ENCODE measurements at regions not wholly inside any gene's neighbourhood (a gene's known extent, or its start where the extent isn't known, plus 50 kb on each side); places are given as distances from the start of the nearest gene placed in this dataset.

DNA sequence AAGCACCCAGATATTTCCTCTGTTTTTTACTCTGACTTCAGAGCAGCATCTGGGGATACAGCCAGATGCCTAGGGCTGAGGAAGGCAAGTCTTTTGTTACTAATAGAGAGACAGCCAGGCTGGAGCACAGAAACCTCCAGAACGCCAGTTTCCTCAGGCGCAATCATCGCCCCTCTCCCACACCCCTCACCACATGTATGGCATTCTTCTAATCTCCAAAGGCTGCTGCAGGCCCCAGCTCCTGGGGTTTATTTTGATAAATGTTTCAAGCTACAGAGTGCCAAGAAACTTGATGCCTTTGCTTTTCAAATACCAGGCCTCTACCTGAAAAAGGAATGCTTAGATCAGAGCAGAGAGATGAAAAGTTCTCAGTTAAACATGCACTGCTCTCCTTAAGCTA lies 283.6 kb downstream of the RBM43 start:
- DNase-seq (ENCODE audit: low read depth, low spot score) = no peak
- Mint-ChIP-seq H3K4me3 (no peak overlapping the region), H3K9me3 (no peaks in the 10 kb centered on the region), H3K4me1 (peaks cover 12% of the 10 kb centered on the region), H3K36me3 (ENCODE audit: low read depth) (no peaks in the 10 kb centered on the region), H3K27me3 (ENCODE audit: low read depth) (no peaks in the 10 kb centered on the region), H3K27ac (ENCODE audit: unreplicated experiment) (no peak overlapping the region)
- TF ChIP-seq, protein P1, sequence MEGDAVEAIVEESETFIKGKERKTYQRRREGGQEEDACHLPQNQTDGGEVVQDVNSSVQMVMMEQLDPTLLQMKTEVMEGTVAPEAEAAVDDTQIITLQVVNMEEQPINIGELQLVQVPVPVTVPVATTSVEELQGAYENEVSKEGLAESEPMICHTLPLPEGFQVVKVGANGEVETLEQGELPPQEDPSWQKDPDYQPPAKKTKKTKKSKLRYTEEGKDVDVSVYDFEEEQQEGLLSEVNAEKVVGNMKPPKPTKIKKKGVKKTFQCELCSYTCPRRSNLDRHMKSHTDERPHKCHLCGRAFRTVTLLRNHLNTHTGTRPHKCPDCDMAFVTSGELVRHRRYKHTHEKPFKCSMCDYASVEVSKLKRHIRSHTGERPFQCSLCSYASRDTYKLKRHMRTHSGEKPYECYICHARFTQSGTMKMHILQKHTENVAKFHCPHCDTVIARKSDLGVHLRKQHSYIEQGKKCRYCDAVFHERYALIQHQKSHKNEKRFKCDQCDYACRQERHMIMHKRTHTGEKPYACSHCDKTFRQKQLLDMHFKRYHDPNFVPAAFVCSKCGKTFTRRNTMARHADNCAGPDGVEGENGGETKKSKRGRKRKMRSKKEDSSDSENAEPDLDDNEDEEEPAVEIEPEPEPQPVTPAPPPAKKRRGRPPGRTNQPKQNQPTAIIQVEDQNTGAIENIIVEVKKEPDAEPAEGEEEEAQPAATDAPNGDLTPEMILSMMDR (conservative IDR thresholded peaks at IDR 0.05) = no peak

DNA sequence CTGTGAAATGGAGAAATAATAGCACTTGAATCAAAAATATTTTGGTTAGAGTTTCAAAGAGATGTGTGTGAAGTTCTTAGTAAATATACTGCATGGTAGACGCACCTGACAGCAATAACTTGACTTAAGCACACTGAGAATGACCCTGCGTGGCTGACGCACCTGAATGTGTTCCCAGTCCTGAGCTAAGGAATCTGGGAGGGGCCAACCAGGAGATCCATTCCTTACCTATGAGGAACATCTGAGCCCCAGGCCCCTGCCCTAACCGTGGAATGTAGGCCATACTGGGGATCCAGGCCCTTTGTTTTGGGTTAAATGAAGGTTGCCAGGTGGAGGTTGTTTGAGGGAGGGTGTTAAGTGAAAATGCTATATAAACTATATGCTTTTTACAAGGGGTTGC lies 284.4 kb downstream of the RBM43 start:
- Mint-ChIP-seq H3K4me1 (peaks cover 14% of the 10 kb centered on the region), H3K9me3 (no peaks in the 10 kb centered on the region), H3K36me3 (ENCODE audit: low read depth) (no peaks in the 10 kb centered on the region), H3K27me3 (ENCODE audit: low read depth) (no peaks in the 10 kb centered on the region), H3K27ac (ENCODE audit: unreplicated experiment) (no peak overlapping the region), H3K4me3 (no peak overlapping the region)
- DNase-seq (ENCODE audit: low read depth, low spot score) = no peak
- TF ChIP-seq, protein P1 (conservative IDR thresholded peaks at IDR 0.05) = no peak

DNA sequence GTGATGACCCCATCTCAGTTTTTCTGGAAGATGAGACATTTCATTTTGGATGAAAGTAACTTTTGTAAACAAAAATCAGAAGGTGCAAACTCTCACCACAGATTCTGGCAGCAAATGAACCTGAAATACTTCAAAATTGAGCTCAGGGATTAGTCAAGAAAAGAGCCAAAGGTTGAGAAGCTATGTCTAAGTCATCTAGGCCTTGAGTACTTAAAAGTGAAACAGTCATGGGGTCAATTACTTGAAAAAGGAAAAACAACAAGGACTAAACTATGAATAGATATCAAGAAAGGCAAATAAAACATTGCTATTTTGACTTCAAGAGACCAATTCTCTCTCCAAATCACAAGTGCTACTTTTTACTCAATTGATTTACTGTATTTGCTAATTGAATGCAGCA lies 285.1 kb downstream of the RBM43 start:
- Mint-ChIP-seq H3K27me3 (ENCODE audit: low read depth) (no peaks in the 10 kb centered on the region), H3K27ac (ENCODE audit: unreplicated experiment) (no peak overlapping the region), H3K36me3 (ENCODE audit: low read depth) (no peaks in the 10 kb centered on the region), H3K4me3 (no peak overlapping the region), H3K4me1 (peaks cover 13% of the 10 kb centered on the region), H3K9me3 (no peaks in the 10 kb centered on the region)
- no peak for DNase-seq (ENCODE audit: low read depth, low spot score)
- TF ChIP-seq, protein P1 (conservative IDR thresholded peaks at IDR 0.05) = no peak

DNA sequence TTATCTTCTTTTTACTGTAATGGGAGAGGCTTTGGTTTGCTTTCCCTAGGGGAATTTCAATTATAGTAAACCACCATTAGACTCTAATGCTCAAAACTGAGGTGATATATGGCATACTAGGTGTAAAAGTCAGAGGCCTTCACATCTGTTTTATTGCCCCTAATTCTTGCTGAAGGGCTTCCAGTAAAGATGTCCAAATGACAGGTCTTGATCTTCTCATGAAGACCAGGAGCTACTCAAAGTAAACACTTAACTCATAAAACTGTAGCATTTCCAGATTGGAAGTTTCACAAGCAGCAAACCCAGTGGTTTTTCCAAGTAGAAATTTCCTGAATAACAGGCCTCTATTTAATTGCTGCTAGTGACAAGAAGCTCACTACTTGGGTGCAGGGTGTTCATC lies 286.8 kb downstream of the RBM43 start:
- Mint-ChIP-seq H3K36me3 (ENCODE audit: low read depth) (peaks cover 3% of the 10 kb centered on the region), H3K27me3 (ENCODE audit: low read depth) (no peaks in the 10 kb centered on the region), H3K4me3 (no peak overlapping the region), H3K4me1 (peaks cover 8% of the 10 kb centered on the region), H3K27ac (ENCODE audit: unreplicated experiment) (no peak overlapping the region), H3K9me3 (no peaks in the 10 kb centered on the region)
- TF ChIP-seq, protein P1 (conservative IDR thresholded peaks at IDR 0.05) = no peak
- DNase-seq (ENCODE audit: low read depth, low spot score) = no peak

DNA sequence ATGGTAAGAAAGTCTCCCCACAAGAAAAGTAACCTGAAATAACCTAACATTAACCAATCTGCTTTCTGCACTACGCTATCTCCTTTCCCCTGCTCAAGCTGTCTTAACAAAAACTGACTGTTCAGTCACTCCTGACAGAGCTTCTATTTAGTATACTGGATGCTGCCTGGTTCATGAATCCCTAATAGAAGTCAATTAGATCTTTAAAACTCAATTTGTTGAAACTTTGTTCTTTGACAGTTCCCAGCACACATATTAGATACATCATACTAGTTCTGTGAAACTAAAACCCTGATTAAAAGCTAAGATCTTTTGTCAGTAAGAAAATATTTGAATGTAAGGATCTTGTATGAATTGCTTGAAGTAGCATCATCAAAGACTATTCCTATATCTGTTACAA lies 287.4 kb downstream of the RBM43 start:
- Mint-ChIP-seq H3K27ac (ENCODE audit: unreplicated experiment) (no peak overlapping the region), H3K27me3 (ENCODE audit: low read depth) (no peaks in the 10 kb centered on the region), H3K36me3 (ENCODE audit: low read depth) (peaks cover 3% of the 10 kb centered on the region), H3K9me3 (peaks cover 1% of the 10 kb centered on the region), H3K4me1 (peaks cover 8% of the 10 kb centered on the region), H3K4me3 (no peak overlapping the region)
- TF ChIP-seq, protein P1 (conservative IDR thresholded peaks at IDR 0.05) = no peak
- DNase-seq (ENCODE audit: low read depth, low spot score) = no peak

DNA sequence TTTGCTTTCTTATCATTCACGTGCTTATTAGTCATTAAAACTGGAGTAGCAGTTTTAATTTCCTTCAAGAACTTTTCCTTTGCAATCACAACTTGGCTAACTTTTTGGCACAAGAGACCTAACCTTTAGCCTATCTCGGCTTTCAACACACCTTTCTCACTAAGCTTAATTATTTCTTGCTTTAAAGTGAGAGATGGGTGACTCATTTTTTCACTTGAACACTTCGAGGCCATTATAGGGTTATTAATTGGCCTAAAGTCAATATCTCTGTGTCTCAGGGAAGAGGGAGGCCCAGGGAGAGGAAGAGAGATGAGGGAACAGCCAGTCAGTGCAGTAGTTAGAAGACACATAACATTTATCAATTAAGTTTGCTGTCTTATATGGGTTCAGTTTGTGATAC lies 289.8 kb downstream of the RBM43 start:
- no peak overlapping the region for H3K27ac Mint-ChIP-seq (ENCODE audit: unreplicated experiment)
- H3K4me3 Mint-ChIP-seq = no peak overlapping the region
- H3K9me3 Mint-ChIP-seq = peaks cover 2% of the 10 kb centered on the region
- H3K4me1 Mint-ChIP-seq = peaks cover 8% of the 10 kb centered on the region
- H3K36me3 Mint-ChIP-seq (ENCODE audit: low read depth) = peaks cover 3% of the 10 kb centered on the region
- TF ChIP-seq, protein P1 (conservative IDR thresholded peaks at IDR 0.05) = no peak
- no peak for DNase-seq (ENCODE audit: low read depth, low spot score)
- no peaks in the 10 kb centered on the region for H3K27me3 Mint-ChIP-seq (ENCODE audit: low read depth)

All from neural crest cell (in vitro differentiated cells).